ENCODE measurements at regions not wholly inside any gene's neighbourhood (a gene's known extent, or its start where the extent isn't known, plus 50 kb on each side); places are given as distances from the start of the nearest gene placed in this dataset.
A peak's percentile ranks its signal among the peaks of the same experiment; 100 is the strongest.

GRCh38 chr6:145517492-145517891, 217.8 kb downstream of the EPM2A start:
- Histone ChIP-seq H3F3A (ENCODE audit: low read length, unreplicated experiment) (no peaks in the 10 kb centered on the region), H4K20me1 (ENCODE audit: low read length) (no peaks in the 10 kb centered on the region), H3K9me2 (replicated peaks; ENCODE audit: low read length) (no peaks in the 10 kb centered on the region), H3K36me3 (ENCODE audit: low read depth, low read length) (no peaks in the 10 kb centered on the region), H3K27ac (ENCODE audit: low read length) (no peak overlapping the region), H3K9me3 (ENCODE audit: low read length) (no peaks in the 10 kb centered on the region), H2AFZ (ENCODE audit: low read length) (no peak overlapping the region), H3K4me3 (ENCODE audit: low read length) (no peak overlapping the region), H3K79me2 (ENCODE audit: low read length) (no peaks in the 10 kb centered on the region), H3K4me1 (ENCODE audit: insufficient read depth, low read length) (no peaks in the 10 kb centered on the region), H3K9ac (ENCODE audit: low read length) (no peak overlapping the region), H3K27me3 (ENCODE audit: low read length) (no peaks in the 10 kb centered on the region), H3K4me2 (ENCODE audit: low read length) (no peak overlapping the region)
- DNase-seq (no peak), ATAC-seq (no peak)
- POLR2A ChIA-PET (ENCODE audit: unreplicated experiment): no interaction called here
- intact Hi-C loops (cut with micrococcal nuclease): no loop called here
- CTCF ChIA-PET: no interaction called here
- no TSS peak for BruUV-seq (replicated peaks)
- TF ChIP-seq CTCF (conservative IDR thresholded peaks at IDR 0.05; ENCODE audit: low read depth, low read length): no peak
- TF ChIP-seq EZH2phosphoT487 (IDR thresholded peaks at IDR 0.05; ENCODE audit: borderline replicate concordance, low read length): no peak
- TF ChIP-seq EZH2 (IDR thresholded peaks at IDR 0.05; ENCODE audit: low read length, unreplicated experiment): no peak

- ChIA-PET POLR2A (ENCODE audit: unreplicated experiment) (no interaction called here), CTCF (no interaction called here)
- H3K9me3 ChIP-seq (ENCODE audit: low read length): no peaks in the 10 kb centered on the region
- no peaks in the 10 kb centered on the region for H3K9me2 ChIP-seq (replicated peaks; ENCODE audit: low read length)
- no peak overlapping the region for H3K4me2 ChIP-seq (ENCODE audit: low read length)
- no peak for DNase-seq
- no peaks in the 10 kb centered on the region for H3K79me2 ChIP-seq (ENCODE audit: low read length)
- H3K4me3 ChIP-seq (ENCODE audit: low read length): no peak overlapping the region
- no peaks in the 10 kb centered on the region for H3F3A ChIP-seq (ENCODE audit: low read length, unreplicated experiment)
- ATAC-seq: no peak
- BruUV-seq (replicated peaks): no TSS peak
- H3K27me3 ChIP-seq (ENCODE audit: low read length): no peaks in the 10 kb centered on the region
- no peak overlapping the region for H3K9ac ChIP-seq (ENCODE audit: low read length)
- intact Hi-C loops (cut with micrococcal nuclease): no loop called here
- TF ChIP-seq EZH2phosphoT487 (IDR thresholded peaks at IDR 0.05; ENCODE audit: borderline replicate concordance, low read length) (no peak), CTCF (conservative IDR thresholded peaks at IDR 0.05; ENCODE audit: low read depth, low read length) (no peak), EZH2 (IDR thresholded peaks at IDR 0.05; ENCODE audit: low read length, unreplicated experiment) (no peak)
- H3K36me3 ChIP-seq (ENCODE audit: low read depth, low read length): no peaks in the 10 kb centered on the region
- peaks cover 5% of the 10 kb centered on the region; the same call in 1 of the 2 replicates for H3K4me1 ChIP-seq (ENCODE audit: insufficient read depth, low read length)
- no peaks in the 10 kb centered on the region for H4K20me1 ChIP-seq (ENCODE audit: low read length)
- no peak overlapping the region for H3K27ac ChIP-seq (ENCODE audit: low read length)
- no peak overlapping the region for H2AFZ ChIP-seq (ENCODE audit: low read length)
Measured at GRCh38 chr6:145525038-145525437, 210.3 kb downstream of the EPM2A start.

- Histone ChIP-seq H3K4me2 (ENCODE audit: low read length) (no peak overlapping the region), H3K9ac (ENCODE audit: low read length) (no peak overlapping the region), H2AFZ (ENCODE audit: low read length) (no peak overlapping the region), H3K4me3 (ENCODE audit: low read length) (no peak overlapping the region), H3K27me3 (ENCODE audit: low read length) (no peaks in the 10 kb centered on the region), H3K79me2 (ENCODE audit: low read length) (no peaks in the 10 kb centered on the region), H4K20me1 (ENCODE audit: low read length) (no peaks in the 10 kb centered on the region), H3K9me2 (replicated peaks; ENCODE audit: low read length) (no peaks in the 10 kb centered on the region), H3K4me1 (ENCODE audit: insufficient read depth, low read length) (peaks cover 12% of the 10 kb centered on the region; the same call in 1 of the 2 replicates), H3K27ac (ENCODE audit: low read length) (no peak overlapping the region), H3F3A (ENCODE audit: low read length, unreplicated experiment) (no peaks in the 10 kb centered on the region), H3K36me3 (ENCODE audit: low read depth, low read length) (no peaks in the 10 kb centered on the region), H3K9me3 (ENCODE audit: low read length) (no peaks in the 10 kb centered on the region)
- ATAC-seq (no peak), DNase-seq (peak; percentile 30)
- BruUV-seq (replicated peaks): no TSS peak
- no peak for TF ChIP-seq EZH2 (IDR thresholded peaks at IDR 0.05; ENCODE audit: low read length, unreplicated experiment)
- no peak for TF ChIP-seq CTCF (conservative IDR thresholded peaks at IDR 0.05; ENCODE audit: low read depth, low read length)
- no peak for TF ChIP-seq EZH2phosphoT487 (IDR thresholded peaks at IDR 0.05; ENCODE audit: borderline replicate concordance, low read length)
- intact Hi-C loops (cut with micrococcal nuclease): no loop called here
- POLR2A ChIA-PET (ENCODE audit: unreplicated experiment): no interaction called here
- CTCF ChIA-PET: no interaction called here
Measured at GRCh38 chr6:145529582-145529981, 205.7 kb downstream of the EPM2A start.

All from PC-3 (cell line).